ENCODE measurements at regions not wholly inside any gene's neighbourhood (a gene's known extent, or its start where the extent isn't known, plus 50 kb on each side); places are given as distances from the start of the nearest gene placed in this dataset.

GRCh38 chr11:115766561-115766960 is 262.3 kb upstream of the CADM1 start:
- TF ChIP-seq, protein P1, sequence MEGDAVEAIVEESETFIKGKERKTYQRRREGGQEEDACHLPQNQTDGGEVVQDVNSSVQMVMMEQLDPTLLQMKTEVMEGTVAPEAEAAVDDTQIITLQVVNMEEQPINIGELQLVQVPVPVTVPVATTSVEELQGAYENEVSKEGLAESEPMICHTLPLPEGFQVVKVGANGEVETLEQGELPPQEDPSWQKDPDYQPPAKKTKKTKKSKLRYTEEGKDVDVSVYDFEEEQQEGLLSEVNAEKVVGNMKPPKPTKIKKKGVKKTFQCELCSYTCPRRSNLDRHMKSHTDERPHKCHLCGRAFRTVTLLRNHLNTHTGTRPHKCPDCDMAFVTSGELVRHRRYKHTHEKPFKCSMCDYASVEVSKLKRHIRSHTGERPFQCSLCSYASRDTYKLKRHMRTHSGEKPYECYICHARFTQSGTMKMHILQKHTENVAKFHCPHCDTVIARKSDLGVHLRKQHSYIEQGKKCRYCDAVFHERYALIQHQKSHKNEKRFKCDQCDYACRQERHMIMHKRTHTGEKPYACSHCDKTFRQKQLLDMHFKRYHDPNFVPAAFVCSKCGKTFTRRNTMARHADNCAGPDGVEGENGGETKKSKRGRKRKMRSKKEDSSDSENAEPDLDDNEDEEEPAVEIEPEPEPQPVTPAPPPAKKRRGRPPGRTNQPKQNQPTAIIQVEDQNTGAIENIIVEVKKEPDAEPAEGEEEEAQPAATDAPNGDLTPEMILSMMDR (IDR thresholded peaks at IDR 0.05), result no peak
- TF ChIP-seq SIN3A (IDR thresholded peaks at IDR 0.05; ENCODE audit: borderline replicate concordance, low read depth, low read length) (no peak), TCF12 (IDR thresholded peaks at IDR 0.05) (no peak), RAD21 (IDR thresholded peaks at IDR 0.05; ENCODE audit: low read length) (no peak), MEF2A (IDR thresholded peaks at IDR 0.05; ENCODE audit: borderline replicate concordance, low read depth) (no peak), REST (IDR thresholded peaks at IDR 0.05; ENCODE audit: low read depth, low read length) (no peak), CHD2 (IDR thresholded peaks at IDR 0.05; ENCODE audit: low read length, partially characterized antibody) (no peak), TAF1 (IDR thresholded peaks at IDR 0.05; ENCODE audit: borderline replicate concordance, low read depth, low read length) (no peak), MXI1 (IDR thresholded peaks at IDR 0.05; ENCODE audit: low read depth, low read length) (no peak), POLR2AphosphoS5 (IDR thresholded peaks at IDR 0.05; ENCODE audit: low read depth, low read length) (no peak)

Data from SK-N-SH (cell line).